Neural crest cell (in vitro differentiated cells): ENCODE measurements at regions not wholly inside any gene's neighbourhood (a gene's known extent, or its start where the extent isn't known, plus 50 kb on each side); places are given as distances from the start of the nearest gene placed in this dataset.

Experiments
- DNase-seq: peaks from one replicate; pipeline ENCODE4 v3.0.0; 2021; ENCODE audit warnings: low read depth, mixed read lengths, low spot score
- H3K27ac Mint-ChIP-seq: one replicate; pipeline ENCODE4 v1.8.0; 2021; ENCODE audit warnings: mild to moderate bottlenecking, mixed read lengths; ENCODE audit not compliant: unreplicated experiment
- H3K27me3 Mint-ChIP-seq: 2 replicates; pipeline ENCODE4 v1.8.0; 2021; ENCODE audit warnings: low read depth, mild to moderate bottlenecking, mixed read lengths
- H3K36me3 Mint-ChIP-seq: 2 replicates; pipeline ENCODE4 v1.8.0; 2021; ENCODE audit warnings: low read depth, mild to moderate bottlenecking, mixed read lengths
- H3K4me1 Mint-ChIP-seq: 2 replicates; pipeline ENCODE4 v1.8.0; 2021; ENCODE audit warnings: mixed read lengths
- H3K4me3 Mint-ChIP-seq: one replicate; pipeline ENCODE4 v1.8.0; 2021; ENCODE audit warnings: mild to moderate bottlenecking, mixed read lengths
- H3K9me3 Mint-ChIP-seq: 2 replicates; pipeline ENCODE4 v1.8.0; 2021; ENCODE audit warnings: mixed read lengths
- CTCF ChIP-seq: fragments of 200-600 bp; sonication (generic); conservative IDR thresholded peaks from 2 replicates; pipeline ENCODE4 v1.5.0; 2021; ENCODE audit warnings: antibody characterized with exemption, mild to moderate bottlenecking

DNA sequence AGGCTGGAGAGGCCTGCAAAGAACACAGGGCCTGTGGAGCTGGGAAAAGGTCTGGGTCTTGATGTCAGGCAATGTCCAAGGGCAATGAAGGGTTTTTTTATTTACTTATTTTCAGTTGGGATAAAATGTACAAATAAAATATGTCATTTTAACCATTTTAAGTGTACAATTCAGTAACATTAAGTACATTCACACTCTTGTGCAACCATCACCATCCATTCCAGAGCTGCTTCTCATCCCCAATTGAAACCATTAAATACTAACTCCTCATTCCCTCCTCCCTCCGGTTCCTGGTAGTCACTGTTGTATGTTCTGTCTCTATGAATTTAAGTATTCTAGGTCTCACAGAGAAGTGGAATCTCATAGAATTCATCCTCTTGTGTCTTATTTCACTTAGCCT lies 444.7 kb downstream of the HS3ST3B1 start:
- no peaks in the 10 kb centered on the region for H3K27me3 Mint-ChIP-seq
- H3K36me3 Mint-ChIP-seq: peaks cover 3% of the 10 kb centered on the region
- H3K27ac Mint-ChIP-seq: no peak overlapping the region
- H3K9me3 Mint-ChIP-seq: peaks cover 3% of the 10 kb centered on the region
- DNase-seq: no peak
- H3K4me3 Mint-ChIP-seq: no peak overlapping the region
- TF ChIP-seq CTCF: no peak
- peaks cover 28% of the 10 kb centered on the region for H3K4me1 Mint-ChIP-seq

GRCh38 chr17:14744761-14745473 lies 444.0 kb downstream of the HS3ST3B1 start:
- Mint-ChIP-seq H3K27ac (no peak overlapping the region), H3K9me3 (peaks cover 3% of the 10 kb centered on the region), H3K4me3 (no peak overlapping the region), H3K36me3 (peaks cover 3% of the 10 kb centered on the region), H3K4me1 (peaks cover 34% of the 10 kb centered on the region), H3K27me3 (no peaks in the 10 kb centered on the region)
- no peak for DNase-seq
- TF ChIP-seq CTCF: no peak

DNA sequence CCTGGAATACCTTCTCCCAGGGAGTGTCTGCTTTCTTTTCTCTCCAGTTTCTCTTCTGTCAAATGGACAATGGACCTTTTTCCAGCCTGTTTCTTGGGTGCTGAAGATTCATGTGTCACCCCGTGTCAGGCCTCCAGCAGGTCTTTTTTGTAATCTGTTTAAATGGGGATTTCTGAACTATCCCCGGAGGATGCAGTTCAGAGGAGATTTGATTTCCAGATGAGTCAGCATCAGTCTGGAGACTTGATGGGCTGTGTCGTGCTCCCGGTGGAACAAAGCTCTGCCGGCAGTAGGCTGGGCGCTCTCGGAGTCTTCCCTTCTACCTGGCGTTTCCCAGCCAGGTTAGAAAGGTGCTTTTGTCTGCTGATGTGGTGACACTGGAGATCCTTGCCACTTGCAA lies 440.6 kb downstream of the HS3ST3B1 start:
- peaks cover 3% of the 10 kb centered on the region for H3K9me3 Mint-ChIP-seq
- no peak for TF ChIP-seq CTCF
- no peaks in the 10 kb centered on the region for H3K36me3 Mint-ChIP-seq
- no peaks in the 10 kb centered on the region for H3K27me3 Mint-ChIP-seq
- peaks cover 55% of the 10 kb centered on the region for H3K4me1 Mint-ChIP-seq
- peak overlapping the region; percentile 63 for H3K27ac Mint-ChIP-seq
- peak overlapping the region; percentile 3 for H3K4me3 Mint-ChIP-seq
- no peak for DNase-seq

GRCh38 chr17:14739656-14740431 lies 439.0 kb downstream of the HS3ST3B1 start:
- H3K27ac Mint-ChIP-seq: no peak overlapping the region
- DNase-seq: no peak
- no peaks in the 10 kb centered on the region for H3K27me3 Mint-ChIP-seq
- TF ChIP-seq CTCF: no peak
- peaks cover 51% of the 10 kb centered on the region for H3K4me1 Mint-ChIP-seq
- H3K4me3 Mint-ChIP-seq: no peak overlapping the region
- H3K9me3 Mint-ChIP-seq: no peaks in the 10 kb centered on the region
- H3K36me3 Mint-ChIP-seq: no peaks in the 10 kb centered on the region

DNA sequence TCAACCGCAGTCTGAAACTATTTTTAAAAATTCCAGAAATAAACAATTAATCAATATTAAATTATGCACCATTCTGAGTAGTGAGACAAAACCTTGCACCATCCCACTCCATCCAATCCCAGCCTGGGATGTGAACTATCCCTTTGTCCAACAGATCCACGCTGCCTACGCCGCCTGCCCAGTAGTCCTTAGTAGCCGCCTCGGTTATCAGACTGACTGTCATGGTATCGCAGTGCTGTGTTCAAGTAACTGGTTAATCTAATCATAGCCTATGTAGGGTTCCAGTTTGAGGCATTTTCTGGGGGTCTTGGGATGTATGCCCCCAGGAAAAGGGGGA lies 437.7 kb downstream of the HS3ST3B1 start:
- H3K4me3 Mint-ChIP-seq: peak overlapping the region; percentile 16
- TF ChIP-seq CTCF: no peak
- peak overlapping the region; percentile 89 for H3K27ac Mint-ChIP-seq
- peaks cover 51% of the 10 kb centered on the region for H3K4me1 Mint-ChIP-seq
- DNase-seq: no peak
- no peaks in the 10 kb centered on the region for H3K27me3 Mint-ChIP-seq
- H3K36me3 Mint-ChIP-seq: no peaks in the 10 kb centered on the region
- H3K9me3 Mint-ChIP-seq: no peaks in the 10 kb centered on the region
